HCT116 (cell line): ENCODE measurements at regions not wholly inside any gene's neighbourhood (a gene's known extent, or its start where the extent isn't known, plus 50 kb on each side); places are given as distances from the start of the nearest gene placed in this dataset.

Experiments
- ATAC-seq: fragments of 200-7000 bp; cut with Tn5 transposase; 2 replicates; pipeline ENCODE4 v1.9.1; 2020; ENCODE audit warnings: mild to moderate bottlenecking, moderate library complexity
- BruUV-seq: library from RNA; stranded (reverse); fragments of 400-500 nt; replicated peaks from 2 replicates; lab custom pipeline; 2021; lab: Mats Ljungman, UMichigan
- CTCF ChIA-PET: fragments of 300-600 bp; sonication (Branson Sonifier 250); formaldehyde crosslinking; loops from one replicate; lab custom pipeline; 2021; ENCODE audit warnings: antibody characterized with exemption; lab: Charles Lee
- POLR2A ChIA-PET: fragments of 300-600, 350-600 bp; sonication (Branson Sonifier 250); formaldehyde crosslinking; loops from one replicate; lab custom pipeline; 2021; ENCODE audit warnings: antibody characterized with exemption; lab: Charles Lee
- RAD21 ChIA-PET, 2 experiments: fragments of 300-600 bp; sonication (Branson Sonifier 250); formaldehyde crosslinking; loops; one replicate each; lab custom pipeline; 2023; ENCODE audit warnings: low total read pairs in 2 of 2; ENCODE audit not compliant: uncharacterized antibody in 2 of 2, unreplicated experiment in 2 of 2, low non-redundant PET in 1 of 2; lab: Charles Lee
- DNase-seq: peaks from one replicate; pipeline ENCODE4 v3.0.0-alpha.2; 2010; ENCODE audit warnings: low read depth, low spot score
- H2AFZ ChIP-seq: fragments of 200-600 bp; shearing (Covaris generic), sonication (generic); 2 replicates; pipeline ENCODE4 v1.6.1; 2017; ENCODE audit warnings: low read depth, mixed run types, mixed read lengths, antibody characterized with exemption, low read length; ENCODE audit not compliant: poor library complexity, severe bottlenecking
- H3K27ac ChIP-seq: 2 replicates; pipeline ENCODE4 v1.5.1; 2012; ENCODE audit warnings: low read depth, low read length
- H3K27me3 ChIP-seq: fragments of 200-600 bp; sonication (generic); 2 replicates; pipeline ENCODE4 v1.6.1; 2016; ENCODE audit warnings: mixed run types, low read length, mixed read lengths; ENCODE audit not compliant: insufficient read depth
- H3K36me3 ChIP-seq, 2 experiments: fragments of 200-500 bp in 1 of 2; fragments of 200-600 bp in 1 of 2; sonication (Bioruptor generic) in 1 of 2; sonication (generic) in 1 of 2; 2 replicates each; pipeline versions ENCODE4 v1.5.1 to v1.6.1; 2014 to 2016; ENCODE audit warnings: low read length in 2 of 2, inconsistent platforms in 1 of 2, mixed read lengths in 1 of 2, mixed run types in 1 of 2; ENCODE audit not compliant: insufficient read depth in 2 of 2, control insufficient read depth in 1 of 2
- H3K4me1 ChIP-seq, 2 experiments: fragments of 200-600 bp in 1 of 2; sonication (generic) in 1 of 2; 2 replicates each; pipeline versions ENCODE4 v1.5.1 to v1.6.1; 2012 to 2017; ENCODE audit warnings: low read length in 2 of 2, inconsistent platforms in 1 of 2, mild to moderate bottlenecking in 1 of 2, mixed read lengths in 1 of 2, mixed run types in 1 of 2, moderate library complexity in 1 of 2; ENCODE audit not compliant: insufficient read depth in 2 of 2, control insufficient read depth in 1 of 2
- H3K4me2 ChIP-seq: fragments of 200-600 bp; sonication (generic); 2 replicates; pipeline ENCODE4 v1.6.1; 2017; ENCODE audit warnings: mixed run types, low read length, mixed read lengths
- H3K4me3 ChIP-seq, 2 experiments: fragments of 200-600 bp in 1 of 2; sonication (generic) in 1 of 2; replicated peaks in 1 of 2; 2 replicates each; pipeline ENCODE4 v1.5.1; 2011 to 2016; ENCODE audit warnings: low read length in 2 of 2, control low read depth in 1 of 2, low read depth in 1 of 2, mild to moderate bottlenecking in 1 of 2, mixed read lengths in 1 of 2, mixed run types in 1 of 2
- H3K79me2 ChIP-seq: fragments of 200-600 bp; sonication (generic); 2 replicates; pipeline ENCODE4 v1.6.1; 2017; ENCODE audit warnings: mild to moderate bottlenecking, mixed run types, low read length, moderate library complexity, mixed read lengths; ENCODE audit not compliant: insufficient read depth
- H3K9ac ChIP-seq: fragments of 200-600 bp; sonication (generic); 2 replicates; pipeline ENCODE4 v1.6.1; 2016; ENCODE audit warnings: low read length, mixed read lengths
- H3K9me2 ChIP-seq: fragments of 200-600 bp; sonication (generic), shearing (Covaris generic); 2 replicates; pipeline ENCODE4 v1.6.1; 2017; ENCODE audit warnings: mixed run types, mild to moderate bottlenecking, moderate library complexity; ENCODE audit not compliant: insufficient read depth
- H3K9me3 ChIP-seq, 2 experiments: fragments of 200-500 bp in 1 of 2; fragments of 200-600 bp in 1 of 2; sonication (Bioruptor generic) in 1 of 2; sonication (generic) in 1 of 2; 2 replicates each; pipeline ENCODE4 v1.6.1; 2014 to 2017; ENCODE audit warnings: low read length in 2 of 2, mixed read lengths in 2 of 2, inconsistent platforms in 1 of 2, low read depth in 1 of 2, mild to moderate bottlenecking in 1 of 2, mixed run types in 1 of 2, moderate library complexity in 1 of 2; ENCODE audit not compliant: control insufficient read depth in 1 of 2, insufficient read depth in 1 of 2
- H4K20me1 ChIP-seq: fragments of 200-600 bp; sonication (generic), shearing (Covaris generic); 2 replicates; pipeline ENCODE4 v1.6.1; 2017; ENCODE audit warnings: mixed run types, mild to moderate bottlenecking, moderate library complexity; ENCODE audit not compliant: insufficient read depth
- ATF3 ChIP-seq: IDR thresholded peaks from 2 replicates; pipeline ENCODE4 v1.6.1; 2012
- CBX3 ChIP-seq: IDR thresholded peaks from 2 replicates; pipeline ENCODE4 v1.6.1; 2012; ENCODE audit warnings: low read depth
- CEBPB ChIP-seq: IDR thresholded peaks from 2 replicates; pipeline ENCODE4 v1.6.1; 2012; ENCODE audit warnings: low read depth
- CTCF ChIP-seq, 3 experiments: fragments of 200-600 bp in 1 of 3; sonication (generic) in 1 of 3; IDR thresholded peaks in 2 of 3; conservative IDR thresholded peaks in 1 of 3; 2 replicates each; pipeline ENCODE4 v1.5.1; 2012 to 2017; ENCODE audit warnings: low read depth in 2 of 3, low read length in 2 of 3, antibody characterized with exemption in 1 of 3, borderline replicate concordance in 1 of 3, control low read depth in 1 of 3, mild to moderate bottlenecking in 1 of 3, mixed read lengths in 1 of 3, mixed run types in 1 of 3, moderate library complexity in 1 of 3; ENCODE audit not compliant: insufficient read depth in 1 of 3
- EGR1 ChIP-seq: IDR thresholded peaks from 2 replicates; pipeline ENCODE4 v1.6.1; 2012; ENCODE audit warnings: low read depth
- ELF1 ChIP-seq: IDR thresholded peaks from 2 replicates; pipeline ENCODE4 v1.6.1; 2012; ENCODE audit warnings: low read depth, borderline replicate concordance
- FOSL1 ChIP-seq: IDR thresholded peaks from 2 replicates; pipeline ENCODE4 v1.6.1; 2012; ENCODE audit warnings: low read depth
- JUND ChIP-seq: IDR thresholded peaks from 2 replicates; pipeline ENCODE4 v1.6.1; 2012
- POLR2AphosphoS5 ChIP-seq: IDR thresholded peaks from 2 replicates; pipeline ENCODE4 v1.6.1; 2011; ENCODE audit warnings: mild to moderate bottlenecking, low read depth, low read length, moderate library complexity
- REST ChIP-seq: IDR thresholded peaks from 2 replicates; pipeline ENCODE4 v1.6.1; 2012; ENCODE audit warnings: low read depth
- SRF ChIP-seq: IDR thresholded peaks from 2 replicates; pipeline ENCODE4 v1.6.1; 2012; ENCODE audit warnings: low read depth
- YY1 ChIP-seq: IDR thresholded peaks from 2 replicates; pipeline ENCODE4 v1.6.1; 2011; ENCODE audit warnings: low read length, low read depth, moderate library complexity, mild to moderate bottlenecking; ENCODE audit not compliant: insufficient replicate concordance; ENCODE audit errors: extremely low read depth
- ZBTB33 ChIP-seq: IDR thresholded peaks from 2 replicates; pipeline ENCODE4 v1.6.1; 2011; ENCODE audit warnings: mild to moderate bottlenecking, low read length, moderate library complexity; ENCODE audit not compliant: insufficient replicate concordance; ENCODE audit errors: extremely low read depth
- intact Hi-C: fragments of 100-400 bp; cut with micrococcal nuclease; formaldehyde crosslinking; loops from 2 replicates; pipeline ENCODE4 v1.10.0; 2022

GRCh38 chr5:116885825-116886224 is 311.2 kb upstream of the SEMA6A start:
- H3K9me2 ChIP-seq: no peaks in the 10 kb centered on the region

More at GRCh38 chr5:116885825-116886224, 311.2 kb upstream of the SEMA6A start:
- intact Hi-C loops: no loop called here
- Histone ChIP-seq H3K36me3 (no peaks in the 10 kb centered on the region), H3K27me3 (no peaks in the 10 kb centered on the region), H3K4me2 (no peak overlapping the region), H3K9ac (no peak overlapping the region), H3K4me1 (no peaks in the 10 kb centered on the region), H3K27ac (no peak overlapping the region), H3K79me2 (no peaks in the 10 kb centered on the region), H3K4me3 (no peak overlapping the region), H4K20me1 (no peaks in the 10 kb centered on the region), H3K9me3 (no peaks in the 10 kb centered on the region), H2AFZ (no peak overlapping the region)
- ChIA-PET CTCF (no interaction called here), POLR2A (no interaction called here), RAD21 (no interaction called here)
- TF ChIP-seq ZBTB33 (no peak), FOSL1 (no peak), JUND (no peak), CBX3 (no peak), CTCF (IDR thresholded peaks at IDR 0.05 in 2 of 3, conservative IDR thresholded peaks at IDR 0.05 in 1 of 3; ENCODE audit: borderline replicate concordance in 1 of 3, insufficient read depth in 1 of 3, low read depth in 2 of 3, low read length in 2 of 3) (no peak), ATF3 (no peak), SRF (no peak), YY1 (no peak), POLR2AphosphoS5 (no peak), CEBPB (no peak), EGR1 (no peak), REST (no peak), ELF1 (no peak)
- no peak for ATAC-seq
- BruUV-seq: no TSS peak
- no peak for DNase-seq
